GM13976 (cell line): ENCODE measurements at regions not wholly inside any gene's neighbourhood (a gene's known extent, or its start where the extent isn't known, plus 50 kb on each side); places are given as distances from the start of the nearest gene placed in this dataset.

Experiments
- DNase-seq: peaks from one replicate; pipeline ENCODE4 v3.0.0; 2012; ENCODE audit warnings: low spot score
- CTCF ChIP-seq: IDR thresholded peaks from 2 replicates; pipeline ENCODE4 v1.5.1; 2012; ENCODE audit warnings: borderline replicate concordance, mild to moderate bottlenecking; ENCODE audit not compliant: insufficient read depth; ENCODE audit errors: extremely low read depth, missing control alignments, control extremely low read depth
- in situ Hi-C: fragments of 300-500 bp; cut with MboI; formaldehyde crosslinking; loops from one replicate; pipeline ENCODE4 v1.12.0; 2022; ENCODE audit warnings: low sequenced_read_pairs, mixed read lengths, inconsistent platforms; ENCODE audit not compliant: unreplicated experiment

DNA sequence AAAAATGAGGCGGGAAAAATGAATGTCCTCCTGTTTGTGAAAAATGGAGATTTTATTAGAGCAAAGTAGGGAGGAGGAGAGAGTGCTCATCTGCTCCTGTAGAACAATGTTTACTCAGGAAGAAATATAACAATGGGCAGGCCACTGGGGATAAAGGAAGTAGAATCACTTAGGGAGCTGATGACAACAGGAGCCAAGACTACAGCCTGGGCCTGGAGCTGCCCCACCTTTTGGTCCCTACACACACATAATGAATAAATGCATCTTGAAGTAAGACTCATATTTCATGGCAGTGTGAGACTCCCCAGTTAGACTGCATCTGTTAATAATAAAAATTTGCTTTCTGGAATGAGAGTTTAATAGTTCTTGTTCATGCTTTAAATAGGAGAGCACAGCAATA lies 1939.8 kb downstream of the EFNA5 start:
- no peak for TF ChIP-seq CTCF
- in situ Hi-C loops = no loop called here
- DNase-seq = no peak

- in situ Hi-C loops = no loop called here
- no peak for TF ChIP-seq CTCF
Measured at GRCh38 chr5:105726093-105726492, 1944.6 kb downstream of the EFNA5 start.

DNA sequence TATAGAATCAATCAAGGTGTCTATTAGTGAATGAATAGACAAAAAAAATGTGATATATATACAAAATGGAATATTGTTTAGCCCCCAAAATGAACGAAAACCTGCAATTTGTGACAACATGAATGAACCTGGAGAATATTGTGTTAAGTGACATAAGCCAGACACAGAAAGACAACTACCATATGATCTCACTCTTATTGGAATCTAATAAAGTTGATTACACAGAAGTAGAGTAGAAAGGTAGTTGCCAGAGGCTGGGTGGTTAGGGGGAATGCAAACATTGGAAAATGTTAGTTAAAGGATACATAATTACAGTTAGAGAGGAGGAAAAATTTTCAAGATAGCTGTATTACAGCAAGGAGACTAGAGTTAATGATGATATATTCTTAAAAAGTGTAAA lies 1962.3 kb downstream of the EFNA5 start:
- TF ChIP-seq CTCF = no peak
- DNase-seq = no peak
- in situ Hi-C loops = no loop called here

More at GRCh38 chr5:105726093-105726492, 1944.6 kb downstream of the EFNA5 start:
- no peak for DNase-seq

DNA sequence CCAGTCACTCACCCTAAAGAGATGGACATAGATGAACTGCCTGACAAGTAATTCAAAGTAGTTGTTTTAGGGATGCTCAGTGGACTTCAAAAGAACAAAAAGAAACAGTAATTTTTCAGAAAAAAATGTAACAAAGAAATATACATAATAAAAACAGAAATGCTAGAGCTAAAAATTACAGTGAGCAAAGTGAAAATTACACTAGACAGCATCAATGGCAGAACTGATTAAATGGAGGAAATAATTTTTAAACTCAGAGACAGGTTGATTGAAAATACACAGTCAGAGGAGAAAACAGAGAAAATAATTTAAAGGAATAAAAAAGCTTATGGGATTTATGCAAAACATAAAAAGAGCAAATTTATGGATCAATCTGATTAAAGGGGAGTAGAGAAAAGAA lies 1968.4 kb downstream of the EFNA5 start:
- DNase-seq = no peak
- TF ChIP-seq CTCF = no peak
- in situ Hi-C loops = no loop called here

DNA sequence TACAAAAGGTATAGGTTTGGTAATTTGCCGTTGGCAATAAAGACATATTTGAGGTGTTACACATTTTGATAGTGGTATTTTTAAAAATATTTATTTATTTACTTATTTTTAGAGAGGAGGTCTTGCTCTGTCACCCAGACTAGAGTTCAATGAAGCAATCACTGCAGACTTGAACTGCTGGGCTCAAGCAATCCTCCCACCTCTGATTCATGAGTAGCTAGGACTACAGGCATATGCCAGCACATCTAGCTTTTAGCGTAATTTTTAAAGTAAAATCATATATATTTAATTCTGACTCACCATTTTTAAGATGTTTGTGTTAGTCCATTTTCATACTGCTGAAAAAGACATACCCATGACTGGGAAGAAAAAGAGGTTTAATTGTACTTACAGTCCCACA lies 1974.3 kb downstream of the EFNA5 start:
- no peak for DNase-seq
- no peak for TF ChIP-seq CTCF
- in situ Hi-C loops = no loop called here

DNA sequence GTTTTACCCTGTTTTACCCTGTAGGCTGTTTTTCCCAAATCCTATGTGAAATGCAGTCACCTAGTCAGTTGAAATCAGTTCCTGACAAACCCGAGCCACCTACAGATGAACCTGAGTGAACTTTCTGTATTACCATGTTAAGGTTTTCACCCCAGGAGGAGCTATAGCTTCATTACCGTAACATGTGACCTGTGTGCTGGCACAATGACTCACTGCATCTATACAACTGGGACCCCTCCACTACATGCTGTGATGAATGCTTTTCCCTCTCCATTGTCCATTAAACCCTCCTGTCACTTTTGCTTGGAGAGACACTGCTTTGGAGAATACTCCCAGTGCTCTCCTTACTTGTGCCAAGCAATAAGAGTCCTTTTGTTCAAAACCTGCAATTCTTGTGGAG lies 1974.8 kb downstream of the EFNA5 start:
- no peak for TF ChIP-seq CTCF
- in situ Hi-C loops = no loop called here
- DNase-seq = no peak

- in situ Hi-C loops = no loop called here
- DNase-seq = no peak
- TF ChIP-seq CTCF = no peak
Measured at GRCh38 chr5:105689596-105689995, 1981.1 kb downstream of the EFNA5 start.
